CD4-positive, alpha-beta memory T cell (primary cell): ENCODE measurements at regions not wholly inside any gene's neighbourhood (a gene's known extent, or its start where the extent isn't known, plus 50 kb on each side); places are given as distances from the start of the nearest gene placed in this dataset.
"Not testable (repeated sequence)": the region's sequence is repeated elsewhere in the genome, so short reads cannot be mapped to it uniquely, and the experiment has no call there.

ENCODE experiments used
- CTCF ChIA-PET: fragments of 350-600 bp; sonication (Branson Sonifier 250); formaldehyde crosslinking; loops from one replicate; lab custom pipeline; 2021; ENCODE audit warnings: inconsistent platforms; ENCODE audit not compliant: partially characterized antibody; lab: Charles Lee
- POLR2A ChIA-PET: fragments of 350-600 bp; sonication (Branson Sonifier 250); formaldehyde crosslinking; loops from one replicate; lab custom pipeline; 2021; ENCODE audit not compliant: partially characterized antibody; lab: Charles Lee
- DNase-seq, 5 donors: peaks; one replicate each; pipeline versions ENCODE4 v3.0.0 to v3.0.0-alpha.2; 2020 to 2022; ENCODE audit warnings: mixed read lengths in 1 of 5
- H3K27ac ChIP-seq: one replicate; pipeline ENCODE4 v1.7.0; 2013; ENCODE audit warnings: low read depth, low read length
- H3K27me3 ChIP-seq: 2 replicates; pipeline ENCODE4 v1.7.0; 2013; ENCODE audit warnings: mild to moderate bottlenecking, low read length, moderate library complexity; ENCODE audit not compliant: insufficient read depth
- H3K36me3 ChIP-seq: 2 replicates; pipeline ENCODE4 v1.7.0; 2013; ENCODE audit warnings: mild to moderate bottlenecking, low read length, moderate library complexity; ENCODE audit not compliant: insufficient read depth
- H3K4me1 ChIP-seq: 2 replicates; pipeline ENCODE4 v1.7.0; 2013; ENCODE audit warnings: mild to moderate bottlenecking, low read length, moderate library complexity; ENCODE audit not compliant: insufficient read depth
- H3K4me3 ChIP-seq, 2 donors: one replicate each; pipeline ENCODE4 v1.7.0; 2013; ENCODE audit warnings: low read length in 2 of 2, mild to moderate bottlenecking in 1 of 2
- H3K9me3 ChIP-seq, 2 donors: one replicate each; pipeline ENCODE4 v1.7.0; 2013; ENCODE audit warnings: low read length in 2 of 2, control low read depth in 1 of 2; ENCODE audit not compliant: control insufficient read depth in 1 of 2
- H3K27ac Mint-ChIP-seq, 7 donors: one replicate each; pipeline ENCODE4 v1.8.0; 2020 to 2021; ENCODE audit warnings: mixed read lengths in 7 of 7, mild to moderate bottlenecking in 6 of 7, inconsistent platforms in 3 of 7, moderate library complexity in 3 of 7
- H3K27me3 Mint-ChIP-seq, 2 donors: one replicate each; pipeline ENCODE4 v1.8.0; 2020 to 2021; ENCODE audit warnings: mixed read lengths in 2 of 2
- H3K36me3 Mint-ChIP-seq, 2 donors: one replicate each; pipeline ENCODE4 v1.8.0; 2020 to 2021; ENCODE audit warnings: mixed read lengths in 2 of 2, inconsistent platforms in 1 of 2, mild to moderate bottlenecking in 1 of 2
- H3K4me1 Mint-ChIP-seq, 4 donors: one replicate each; pipeline ENCODE4 v1.8.0; 2020 to 2021; ENCODE audit warnings: mixed read lengths in 4 of 4, mild to moderate bottlenecking in 1 of 4
- H3K4me3 Mint-ChIP-seq, 8 donors: one replicate each; pipeline ENCODE4 v1.8.0; 2020 to 2021; ENCODE audit warnings: mixed read lengths in 8 of 8, mild to moderate bottlenecking in 7 of 8, moderate library complexity in 6 of 8, inconsistent platforms in 3 of 8
- H3K9me3 Mint-ChIP-seq, 8 donors: one replicate each; pipeline ENCODE4 v1.8.0; 2020 to 2021; ENCODE audit warnings: mixed read lengths in 8 of 8, mild to moderate bottlenecking in 5 of 8, inconsistent platforms in 3 of 8, moderate library complexity in 1 of 8
- intact Hi-C: fragments of 100-400 bp; cut with micrococcal nuclease; formaldehyde crosslinking; loops from one replicate; pipeline ENCODE4 v1.15.1; 2023

GRCh38 chr4:22614114-22614513 is 78.6 kb upstream of the GBA3 start:
- DNase-seq, result no peak
- no peak overlapping the region for H3K27ac Mint-ChIP-seq
- H3K27ac ChIP-seq, result no peak overlapping the region
- POLR2A ChIA-PET, result no interaction called here
- H3K9me3 ChIP-seq, result no peaks in the 10 kb centered on the region
- H3K4me1 ChIP-seq, result no peaks in the 10 kb centered on the region
- H3K9me3 Mint-ChIP-seq, result peaks cover 0 to 13% (median 3%) of the 10 kb centered on the region in 8 donors
- intact Hi-C loops, result no loop called here
- no peaks in the 10 kb centered on the region for H3K36me3 Mint-ChIP-seq
- no peak overlapping the region for H3K4me3 ChIP-seq
- CTCF ChIA-PET, result no interaction called here
- H3K27me3 ChIP-seq, result no peaks in the 10 kb centered on the region
- no peaks in the 10 kb centered on the region for H3K27me3 Mint-ChIP-seq
- H3K36me3 ChIP-seq, result no peaks in the 10 kb centered on the region
- H3K4me3 Mint-ChIP-seq, result no peak overlapping the region
- H3K4me1 Mint-ChIP-seq, result no peaks in the 10 kb centered on the region

DNA sequence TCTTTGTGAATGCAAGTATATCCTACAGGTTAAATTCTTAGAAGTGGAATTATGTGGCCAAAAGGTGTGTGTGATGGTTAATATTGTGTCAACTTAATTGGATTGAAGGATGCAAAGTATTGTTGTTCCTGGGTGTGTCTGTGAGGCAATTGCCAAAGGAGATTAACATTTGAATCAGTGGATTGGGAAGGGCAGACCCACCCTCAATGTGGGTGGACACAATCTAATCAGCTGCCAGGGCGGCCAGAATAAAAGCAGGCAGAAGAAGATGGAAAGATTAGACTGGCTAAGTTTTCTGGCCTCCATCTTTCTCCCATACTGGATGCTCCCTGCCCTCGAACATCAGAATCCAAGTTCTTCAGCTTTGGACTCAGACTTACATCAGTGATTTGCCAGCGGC is 76.2 kb upstream of the GBA3 start:
- Histone ChIP-seq H3K9me3 (no peaks in the 10 kb centered on the region), H3K4me1 (no peaks in the 10 kb centered on the region), H3K36me3 (no peaks in the 10 kb centered on the region), H3K4me3 (no peak overlapping the region), H3K27me3 (no peaks in the 10 kb centered on the region), H3K27ac (no peak overlapping the region)
- Mint-ChIP-seq H3K4me3 (no peak overlapping the region), H3K27ac (no peak overlapping the region), H3K27me3 (no peaks in the 10 kb centered on the region), H3K36me3 (no peaks in the 10 kb centered on the region), H3K9me3 (peaks cover 0 to 21% (median 3%) of the 10 kb centered on the region in 8 donors), H3K4me1 (no peaks in the 10 kb centered on the region)
- ChIA-PET POLR2A (no interaction called here), CTCF (no interaction called here)
- intact Hi-C loops, result no loop called here
- DNase-seq, result no peak

DNA sequence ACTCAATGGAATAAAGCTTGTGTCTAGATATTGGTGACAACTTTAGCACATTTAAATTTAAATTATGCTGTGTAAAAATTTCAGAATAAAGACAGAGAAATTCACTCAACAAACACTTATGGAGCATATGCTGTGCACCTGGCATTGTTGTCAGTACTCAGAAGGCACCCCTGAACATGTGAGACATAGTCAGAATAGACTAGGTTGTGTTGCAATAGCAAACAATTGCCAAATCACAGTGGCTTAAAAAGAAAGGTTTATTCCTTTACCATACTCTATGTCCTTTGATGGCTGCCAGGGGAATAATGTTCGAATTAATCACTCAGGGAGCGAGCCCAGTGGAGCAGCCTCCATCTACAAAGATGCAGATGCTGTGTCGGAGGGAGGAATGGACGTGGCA is 72.6 kb upstream of the GBA3 start:
- DNase-seq, H3K4me3 Mint-ChIP-seq, intact Hi-C loops, H3K27ac ChIP-seq, H3K27me3 ChIP-seq, H3K9me3 ChIP-seq, CTCF ChIA-PET, H3K36me3 Mint-ChIP-seq, POLR2A ChIA-PET, H3K4me1 ChIP-seq, H3K4me1 Mint-ChIP-seq, H3K36me3 ChIP-seq, H3K4me3 ChIP-seq, H3K27me3 Mint-ChIP-seq, H3K27ac Mint-ChIP-seq: not testable (repeated sequence)
- H3K9me3 Mint-ChIP-seq, result peaks cover 0 to 22% (median 4%) of the 10 kb centered on the region in 8 donors

- CTCF ChIA-PET, result not testable (repeated sequence)
Observed at GRCh38 chr4:22621970-22622369, 70.8 kb upstream of the GBA3 start.

DNA sequence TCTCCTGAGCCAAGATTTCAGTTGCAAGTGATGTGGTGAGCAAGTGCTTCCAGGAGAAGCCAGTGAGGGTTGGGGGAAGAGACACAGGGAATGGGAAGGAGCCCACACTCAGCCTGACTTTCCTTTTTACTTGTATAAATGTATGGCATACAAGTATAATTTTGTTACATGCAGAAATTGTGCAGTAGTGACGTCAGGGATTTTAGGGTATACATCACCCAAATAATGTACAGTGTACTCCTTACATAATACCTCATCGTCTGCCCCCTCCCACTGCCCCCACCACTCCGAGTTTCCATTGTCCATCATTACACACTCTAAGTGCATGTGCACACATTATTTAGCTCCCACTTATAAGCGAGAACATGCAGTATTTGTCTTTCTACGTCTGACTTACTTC is 68.7 kb upstream of the GBA3 start:
- H3K27me3 ChIP-seq, CTCF ChIA-PET, POLR2A ChIA-PET, H3K9me3 ChIP-seq, H3K27ac ChIP-seq, H3K4me3 Mint-ChIP-seq, DNase-seq, H3K27ac Mint-ChIP-seq, H3K4me1 ChIP-seq, H3K36me3 ChIP-seq, H3K4me3 ChIP-seq, H3K4me1 Mint-ChIP-seq, H3K27me3 Mint-ChIP-seq, H3K36me3 Mint-ChIP-seq, intact Hi-C loops: not testable (repeated sequence)
- peaks cover 0 to 13% (median 3%) of the 10 kb centered on the region in 8 donors for H3K9me3 Mint-ChIP-seq

More at GRCh38 chr4:22621970-22622369, 70.8 kb upstream of the GBA3 start:
- DNase-seq, H3K27ac Mint-ChIP-seq, H3K27me3 Mint-ChIP-seq, H3K4me3 Mint-ChIP-seq, H3K9me3 ChIP-seq, H3K4me1 Mint-ChIP-seq, intact Hi-C loops, H3K27ac ChIP-seq, H3K4me1 ChIP-seq, H3K36me3 ChIP-seq, POLR2A ChIA-PET, H3K36me3 Mint-ChIP-seq, H3K27me3 ChIP-seq, H3K4me3 ChIP-seq: not testable (repeated sequence)
- peaks cover 0 to 22% (median 4%) of the 10 kb centered on the region in 8 donors for H3K9me3 Mint-ChIP-seq

- intact Hi-C loops, result no loop called here
- Histone ChIP-seq H3K27me3 (no peaks in the 10 kb centered on the region), H3K4me1 (no peaks in the 10 kb centered on the region), H3K4me3 (no peak overlapping the region), H3K36me3 (no peaks in the 10 kb centered on the region), H3K9me3 (no peaks in the 10 kb centered on the region), H3K27ac (no peak overlapping the region)
- Mint-ChIP-seq H3K9me3 (peaks cover 0 to 12% (median 3%) of the 10 kb centered on the region in 8 donors), H3K27me3 (no peaks in the 10 kb centered on the region), H3K4me3 (no peak overlapping the region), H3K27ac (no peak overlapping the region), H3K4me1 (no peaks in the 10 kb centered on the region), H3K36me3 (no peaks in the 10 kb centered on the region)
- POLR2A ChIA-PET, result no interaction called here
- CTCF ChIA-PET, result no interaction called here
- DNase-seq, result no peak
Observed at GRCh38 chr4:22625311-22625710, 67.4 kb upstream of the GBA3 start.

DNA sequence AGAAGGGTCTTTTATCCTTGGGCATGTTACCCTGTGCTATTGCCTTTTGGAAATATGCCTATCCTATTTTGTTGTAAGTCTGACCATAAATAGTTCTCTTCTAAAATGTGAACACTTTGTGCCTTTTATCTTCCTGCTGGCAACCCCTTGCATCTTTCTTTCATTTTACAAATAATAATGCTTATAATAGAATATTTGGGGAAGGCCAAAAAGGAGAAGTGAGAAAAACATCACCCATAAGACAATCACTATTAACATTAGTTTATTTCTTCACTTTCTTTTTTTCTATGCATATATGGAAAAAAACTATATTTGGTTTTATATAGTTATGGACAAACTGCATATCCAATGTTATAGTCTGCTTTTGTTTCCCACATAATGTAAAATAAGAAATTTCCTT is 64.9 kb upstream of the GBA3 start:
- H3K27me3 ChIP-seq, H3K9me3 ChIP-seq, H3K4me1 Mint-ChIP-seq, H3K4me3 Mint-ChIP-seq, H3K27ac ChIP-seq, H3K36me3 ChIP-seq, POLR2A ChIA-PET, H3K27ac Mint-ChIP-seq, DNase-seq, H3K27me3 Mint-ChIP-seq, intact Hi-C loops, H3K4me3 ChIP-seq, H3K9me3 Mint-ChIP-seq, CTCF ChIA-PET, H3K36me3 Mint-ChIP-seq, H3K4me1 ChIP-seq: not testable (repeated sequence)
